Transverse colon (tissue), 4 donors: ENCODE measurements at regions not wholly inside any gene's neighbourhood (a gene's known extent, or its start where the extent isn't known, plus 50 kb on each side); places are given as distances from the start of the nearest gene placed in this dataset.

ENCODE experiments used
- DNase-seq: peaks from one replicate; pipeline ENCODE4 v3.0.0-alpha.2; 2019
- H3K27ac ChIP-seq, 4 donors: fragments of 200-600 bp; sonication (generic); 2 replicates each; pipeline ENCODE4 v1.5.1; 2016 to 2018; ENCODE audit warnings: inconsistent platforms in 4 of 4
- H3K27me3 ChIP-seq: fragments of 200-600 bp; sonication (generic); 2 replicates; pipeline ENCODE4 v1.5.1; 2017; ENCODE audit warnings: inconsistent platforms
- H3K36me3 ChIP-seq, 4 donors: fragments of 200-600 bp; sonication (generic); 2 replicates each; pipeline ENCODE4 v1.5.1; 2017 to 2019; ENCODE audit warnings: inconsistent platforms in 4 of 4
- H3K4me1 ChIP-seq, 4 donors: fragments of 200-600 bp; sonication (generic); 2 replicates each; pipeline ENCODE4 v1.5.1; 2017 to 2020; ENCODE audit warnings: inconsistent platforms in 4 of 4
- H3K4me3 ChIP-seq, 4 donors: fragments of 200-600 bp; sonication (generic); 1 replicate in 1 of 4; 2 replicates in 3 of 4; pipeline versions ENCODE4 v1.5.1 to v1.6.1; 2017 to 2019; ENCODE audit warnings: inconsistent platforms in 4 of 4
- H3K9me3 ChIP-seq, 2 donors: fragments of 200-600 bp; sonication (generic); 2 replicates each; pipeline ENCODE4 v1.5.1; 2017 to 2019; ENCODE audit warnings: inconsistent platforms in 2 of 2
- CTCF ChIP-seq, 5 experiments: fragments of 200-600 bp in 3 of 5; fragments of 450-650 bp in 2 of 5; sonication (generic) in 3 of 5; IDR thresholded peaks; 1 replicate in 2 of 5; 2 replicates in 3 of 5; pipeline ENCODE4 v1.5.1; 2016 to 2017; ENCODE audit warnings: antibody characterized with exemption in 5 of 5, inconsistent platforms in 3 of 5, mild to moderate bottlenecking in 2 of 5, moderate library complexity in 1 of 5
- EP300 ChIP-seq: sonication (generic); formaldehyde crosslinking; IDR thresholded peaks from one replicate; pipeline ENCODE4 v1.6.1; 2017; ENCODE audit warnings: antibody characterized with exemption, low read depth
- POLR2A ChIP-seq: fragments of 450-650 bp; IDR thresholded peaks from one replicate; pipeline ENCODE4 v1.6.1; 2016; ENCODE audit warnings: antibody characterized with exemption, mild to moderate bottlenecking, moderate library complexity
- POLR2AphosphoS5 ChIP-seq, 3 donors: sonication (generic); formaldehyde crosslinking; IDR thresholded peaks; one replicate each; pipeline ENCODE4 v1.6.1; 2016; ENCODE audit warnings: antibody characterized with exemption in 3 of 3
- WGBS, 2 donors: methylation state at CpG; one replicate each; pipeline ENCODE4 v1.1.5; 2018; ENCODE audit warnings: low coverage in 1 of 2; 5-methylcytosine and 5-hydroxymethylcytosine counted together
- in situ Hi-C, 4 donors: fragments of 200-750 bp; cut with MboI; loops; one replicate each; pipeline versions ENCODE4 v1.15.0 to v1.15.1; 2017; ENCODE audit warnings: low sequenced_read_pairs in 3 of 4, low pct_ligation_motif_present in 1 of 4, low pct_unique_long_range_greater_than_20kb in 1 of 4
- intact Hi-C: fragments of 100-400 bp; cut with DNase I; formaldehyde crosslinking; loops from one replicate; pipeline ENCODE4 v1.15.1; 2023; ENCODE audit warnings: low total_unique reads

GRCh38 chr7:25325186-25325757, 97.0 kb upstream of the NPVF start:
- H3K36me3 ChIP-seq: no peaks in the 10 kb centered on the region
- H3K9me3 ChIP-seq: no peaks in the 10 kb centered on the region
- TF ChIP-seq CTCF (IDR thresholded peaks at IDR 0.05) (no peak), POLR2A (no peak), POLR2AphosphoS5 (IDR thresholded peaks at IDR 0.05) (no peak), EP300 (no peak)
- in situ Hi-C loops (no loop called here), intact Hi-C loops (no loop called here)
- no peak for DNase-seq
- H3K27me3 ChIP-seq: no peaks in the 10 kb centered on the region
- H3K27ac ChIP-seq: no peak overlapping the region
- 53 to 58% methylated on average over 2 of the region's 2 CpGs for WGBS, 2 donors
- no peak overlapping the region for H3K4me3 ChIP-seq
- peaks cover 0 to 10% (median 0%) of the 10 kb centered on the region in 4 donors for H3K4me1 ChIP-seq

- Histone ChIP-seq H3K9me3 (no peaks in the 10 kb centered on the region), H3K27ac (no peak overlapping the region), H3K4me3 (no peak overlapping the region), H3K27me3 (no peaks in the 10 kb centered on the region), H3K4me1 (no peaks in the 10 kb centered on the region), H3K36me3 (no peaks in the 10 kb centered on the region)
- DNase-seq: no peak
- in situ Hi-C loops: no loop called here
- 91 to 97% methylated on average over 17 to 19 of the region's 19 CpGs for WGBS, 2 donors
- intact Hi-C loops: no loop called here
- TF ChIP-seq EP300: no peak
- TF ChIP-seq CTCF (IDR thresholded peaks at IDR 0.05): no peak
- no peak for TF ChIP-seq POLR2A
- TF ChIP-seq POLR2AphosphoS5 (IDR thresholded peaks at IDR 0.05): no peak
Observed at GRCh38 chr7:25326501-25327156, 98.3 kb upstream of the NPVF start.

GRCh38 chr7:25329815-25330214, 101.5 kb upstream of the NPVF start:
- in situ Hi-C loops: no loop called here
- Histone ChIP-seq H3K4me3 (no peak overlapping the region), H3K27me3 (no peaks in the 10 kb centered on the region), H3K27ac (no peak overlapping the region), H3K4me1 (peaks cover 0 to 8% (median 0%) of the 10 kb centered on the region in 4 donors), H3K36me3 (no peaks in the 10 kb centered on the region), H3K9me3 (no peaks in the 10 kb centered on the region)
- intact Hi-C loops: no loop called here
- 80 to 88% methylated on average over 1 to 2 of the region's 2 CpGs for WGBS, 2 donors
- DNase-seq: no peak
- no peak for TF ChIP-seq POLR2A
- TF ChIP-seq EP300: no peak
- no peak for TF ChIP-seq POLR2AphosphoS5 (IDR thresholded peaks at IDR 0.05)
- TF ChIP-seq CTCF (IDR thresholded peaks at IDR 0.05): no peak

- TF ChIP-seq EP300 (no peak), CTCF (IDR thresholded peaks at IDR 0.05) (no peak), POLR2AphosphoS5 (IDR thresholded peaks at IDR 0.05) (no peak), POLR2A (no peak)
- intact Hi-C loops (no loop called here), in situ Hi-C loops (no loop called here)
- H3K27me3 ChIP-seq: no peaks in the 10 kb centered on the region
- no peak for DNase-seq
- no peak overlapping the region for H3K4me3 ChIP-seq
- H3K4me1 ChIP-seq: peaks cover 0 to 8% (median 0%) of the 10 kb centered on the region in 4 donors
- H3K36me3 ChIP-seq: no peaks in the 10 kb centered on the region
- no peak overlapping the region for H3K27ac ChIP-seq
- WGBS, 2 donors: 77 to 84% methylated on average over 6 of the region's 6 CpGs
- H3K9me3 ChIP-seq: no peaks in the 10 kb centered on the region
Observed at GRCh38 chr7:25333296-25333928, 105.1 kb upstream of the NPVF start.
